Mesenchymal stem cell (in vitro differentiated cells and primary cell): ENCODE measurements at regions not wholly inside any gene's neighbourhood (a gene's known extent, or its start where the extent isn't known, plus 50 kb on each side); places are given as distances from the start of the nearest gene placed in this dataset.

ENCODE experiments used
- DNase-seq: peaks from one replicate; pipeline ENCODE4 v3.0.0-alpha.2; 2013
- H2AFZ ChIP-seq: one replicate; pipeline ENCODE4 v1.6.1; 2013; ENCODE audit warnings: low read depth, mild to moderate bottlenecking, control low read depth, inconsistent platforms, low read length, moderate library complexity
- H2AK5ac ChIP-seq: 2 replicates; pipeline ENCODE4 v1.6.1; 2013; ENCODE audit warnings: low read length, moderate library complexity, mild to moderate bottlenecking, inconsistent platforms; ENCODE audit not compliant: severe bottlenecking
- H2BK120ac ChIP-seq: one replicate; pipeline ENCODE4 v1.6.1; 2013; ENCODE audit warnings: low read depth, mild to moderate bottlenecking, inconsistent platforms, low read length, moderate library complexity
- H2BK12ac ChIP-seq, 2 experiments: one replicate each; pipeline ENCODE4 v1.6.1; 2013; ENCODE audit warnings: inconsistent platforms in 2 of 2, low read length in 2 of 2, mild to moderate bottlenecking in 2 of 2, moderate library complexity in 2 of 2, control low read depth in 1 of 2
- H2BK15ac ChIP-seq: one replicate; pipeline ENCODE4 v1.6.1; 2013; ENCODE audit warnings: mild to moderate bottlenecking, low read depth, inconsistent platforms; ENCODE audit not compliant: poor library complexity, severe bottlenecking
- H2BK5ac ChIP-seq: 2 replicates; pipeline ENCODE4 v1.6.1; 2013; ENCODE audit warnings: low read depth, mild to moderate bottlenecking, low read length, control low read depth, inconsistent platforms; ENCODE audit not compliant: poor library complexity, severe bottlenecking
- H3K14ac ChIP-seq, 2 experiments: one replicate each; pipeline ENCODE4 v1.6.1; 2013; ENCODE audit warnings: inconsistent platforms in 2 of 2, low read length in 2 of 2, control low read depth in 1 of 2, mild to moderate bottlenecking in 1 of 2, moderate library complexity in 1 of 2
- H3K18ac ChIP-seq, 2 experiments: one replicate each; pipeline ENCODE4 v1.6.1; 2013; ENCODE audit warnings: inconsistent platforms in 2 of 2, low read length in 2 of 2, control low read depth in 1 of 2, low read depth in 1 of 2, mild to moderate bottlenecking in 1 of 2
- H3K23ac ChIP-seq, 2 experiments: one replicate each; pipeline ENCODE4 v1.6.1; 2013; ENCODE audit warnings: inconsistent platforms in 2 of 2, low read length in 2 of 2, mild to moderate bottlenecking in 2 of 2, moderate library complexity in 2 of 2, control low read depth in 1 of 2
- H3K27ac ChIP-seq: 2 replicates; pipeline ENCODE4 v1.5.1; 2013; ENCODE audit warnings: mild to moderate bottlenecking, moderate library complexity, low read length, control low read depth, inconsistent platforms; ENCODE audit not compliant: poor library complexity, severe bottlenecking
- H3K27me3 ChIP-seq, 2 experiments: 2 replicates each; pipeline versions ENCODE4 v1.6.1 to v1.7.0; 2013; ENCODE audit warnings: low read length in 2 of 2, mild to moderate bottlenecking in 2 of 2, moderate library complexity in 2 of 2, control low read depth in 1 of 2, inconsistent platforms in 1 of 2; ENCODE audit not compliant: control insufficient read depth in 1 of 2, insufficient read depth in 1 of 2
- H3K36me3 ChIP-seq, 2 experiments: 2 replicates each; pipeline versions ENCODE4 v1.6.1 to v1.7.0; 2013; ENCODE audit warnings: low read length in 2 of 2, control low read depth in 1 of 2, inconsistent platforms in 1 of 2, low read depth in 1 of 2, mild to moderate bottlenecking in 1 of 2; ENCODE audit not compliant: insufficient read depth in 2 of 2, control insufficient read depth in 1 of 2
- H3K4ac ChIP-seq, 2 experiments: one replicate each; pipeline ENCODE4 v1.6.1; 2013; ENCODE audit warnings: inconsistent platforms in 2 of 2, low read length in 2 of 2, mild to moderate bottlenecking in 2 of 2, moderate library complexity in 2 of 2, control low read depth in 1 of 2, low read depth in 1 of 2
- H3K4me1 ChIP-seq: 2 replicates; pipeline ENCODE4 v1.6.1; 2013; ENCODE audit warnings: low read depth, low read length, control low read depth; ENCODE audit not compliant: control insufficient read depth, insufficient read depth
- H3K4me2 ChIP-seq: 2 replicates; pipeline ENCODE4 v1.6.1; 2013; ENCODE audit warnings: low read length, mild to moderate bottlenecking, inconsistent platforms; ENCODE audit not compliant: poor library complexity, severe bottlenecking
- H3K4me3 ChIP-seq, 2 experiments: 2 replicates each; pipeline versions ENCODE4 v1.5.1 to v1.7.0; 2013; ENCODE audit warnings: low read length in 2 of 2, mild to moderate bottlenecking in 2 of 2, control low read depth in 1 of 2, low read depth in 1 of 2; ENCODE audit not compliant: insufficient read depth in 1 of 2
- H3K79me1 ChIP-seq: replicated peaks from 2 replicates; pipeline ENCODE4 v1.6.1; 2013; ENCODE audit warnings: mild to moderate bottlenecking, control low read depth, low read length, inconsistent platforms; ENCODE audit not compliant: poor library complexity, severe bottlenecking
- H3K9ac ChIP-seq: 2 replicates; pipeline ENCODE4 v1.7.0; 2013; ENCODE audit warnings: mild to moderate bottlenecking, low read length, moderate library complexity
- H3K9me3 ChIP-seq: 2 replicates; pipeline ENCODE4 v1.7.0; 2013; ENCODE audit warnings: mild to moderate bottlenecking, low read length; ENCODE audit not compliant: control insufficient read depth
- H4K8ac ChIP-seq: one replicate; pipeline ENCODE4 v1.6.1; 2013; ENCODE audit warnings: inconsistent platforms, mild to moderate bottlenecking, low read length, moderate library complexity
- H4K91ac ChIP-seq: one replicate; pipeline ENCODE4 v1.6.1; 2013; ENCODE audit warnings: mild to moderate bottlenecking, low read length, inconsistent platforms
- WGBS: methylation state at CpG from one replicate; pipeline ENCODE4 v1.1.7; 2013; ENCODE audit warnings: mixed read lengths; 5-methylcytosine and 5-hydroxymethylcytosine counted together

GRCh38 chr13:64909184-64909583 lies 2321.0 kb downstream of the PCDH9 start:
- Histone ChIP-seq H3K18ac (no peak overlapping the region), H2AFZ (no peak overlapping the region)

GRCh38 chr13:64900039-64900438 lies 2330.1 kb downstream of the PCDH9 start:
- no peak overlapping the region for H2AFZ ChIP-seq
- no peak overlapping the region for H3K4me2 ChIP-seq
- H2AK5ac ChIP-seq, result no peak overlapping the region
- no peaks in the 10 kb centered on the region for H3K4me1 ChIP-seq
- no peak overlapping the region for H3K4ac ChIP-seq
- no peak overlapping the region for H3K23ac ChIP-seq
- no peak overlapping the region for H3K9ac ChIP-seq
- no peak for DNase-seq
- no peaks in the 10 kb centered on the region for H3K79me1 ChIP-seq
- no peak overlapping the region for H3K27ac ChIP-seq
- H2BK120ac ChIP-seq, result no peak overlapping the region
- no peak overlapping the region for H2BK12ac ChIP-seq
- no peaks in the 10 kb centered on the region for H3K36me3 ChIP-seq
- WGBS, result 68% methylated on average over 2 of the region's 2 CpGs
- no peak overlapping the region for H3K14ac ChIP-seq
- no peak overlapping the region for H4K8ac ChIP-seq
- no peak overlapping the region for H3K4me3 ChIP-seq
- H2BK5ac ChIP-seq, result no peak overlapping the region
- no peaks in the 10 kb centered on the region for H3K9me3 ChIP-seq
- H4K91ac ChIP-seq, result no peak overlapping the region
- H3K18ac ChIP-seq, result no peak overlapping the region
- H2BK15ac ChIP-seq, result no peak overlapping the region
- H3K27me3 ChIP-seq, result no peaks in the 10 kb centered on the region

More at GRCh38 chr13:64909184-64909583, 2321.0 kb downstream of the PCDH9 start:
- no peak overlapping the region for H2AK5ac ChIP-seq
- H4K8ac ChIP-seq, result no peak overlapping the region
- DNase-seq, result no peak
- H3K9ac ChIP-seq, result no peak overlapping the region
- no peak overlapping the region for H3K4me3 ChIP-seq
- H2BK12ac ChIP-seq, result no peak overlapping the region
- no peak overlapping the region for H2BK15ac ChIP-seq
- no peak overlapping the region for H2BK5ac ChIP-seq
- H3K14ac ChIP-seq, result no peak overlapping the region
- H2BK120ac ChIP-seq, result no peak overlapping the region
- H3K9me3 ChIP-seq, result peaks cover 6% of the 10 kb centered on the region
- H3K79me1 ChIP-seq, result no peaks in the 10 kb centered on the region
- H3K4ac ChIP-seq, result no peak overlapping the region
- no peaks in the 10 kb centered on the region for H3K27me3 ChIP-seq
- no peak overlapping the region for H4K91ac ChIP-seq
- H3K36me3 ChIP-seq, result no peaks in the 10 kb centered on the region
- peaks cover 1% of the 10 kb centered on the region for H3K4me1 ChIP-seq
- H3K23ac ChIP-seq, result no peak overlapping the region
- no peak overlapping the region for H3K4me2 ChIP-seq
- no peak overlapping the region for H3K27ac ChIP-seq

- Histone ChIP-seq H3K4me3 (no peak overlapping the region), H2BK15ac (no peak overlapping the region), H3K79me1 (no peaks in the 10 kb centered on the region), H3K9me3 (no peaks in the 10 kb centered on the region), H3K4me1 (no peaks in the 10 kb centered on the region), H2AK5ac (no peak overlapping the region), H3K4me2 (no peak overlapping the region), H4K8ac (no peak overlapping the region), H3K36me3 (no peaks in the 10 kb centered on the region), H3K14ac (no peak overlapping the region), H3K9ac (no peak overlapping the region), H3K18ac (no peak overlapping the region), H2AFZ (no peak overlapping the region), H4K91ac (no peak overlapping the region), H2BK12ac (no peak overlapping the region), H2BK5ac (no peak overlapping the region), H3K23ac (no peak overlapping the region), H3K27ac (no peak overlapping the region), H3K4ac (no peak overlapping the region), H3K27me3 (no peaks in the 10 kb centered on the region), H2BK120ac (no peak overlapping the region)
- DNase-seq, result peak; percentile 1
- WGBS, result 46% methylated on average over 2 of the region's 2 CpGs
Observed at GRCh38 chr13:64884976-64885375, 2345.2 kb downstream of the PCDH9 start.

- H2AFZ ChIP-seq, result no peak overlapping the region
- H3K18ac ChIP-seq, result no peak overlapping the region
- peaks cover 7% of the 10 kb centered on the region for H3K9me3 ChIP-seq
- no peak overlapping the region for H3K4me3 ChIP-seq
- H3K79me1 ChIP-seq, result no peaks in the 10 kb centered on the region
- no peak overlapping the region for H2AK5ac ChIP-seq
- no peak overlapping the region for H3K4me2 ChIP-seq
- H3K36me3 ChIP-seq, result no peaks in the 10 kb centered on the region
- no peak for DNase-seq
- no peak overlapping the region for H2BK15ac ChIP-seq
- H4K91ac ChIP-seq, result no peak overlapping the region
- no peak overlapping the region for H3K9ac ChIP-seq
- H3K4me1 ChIP-seq, result no peaks in the 10 kb centered on the region
- no peak overlapping the region for H3K27ac ChIP-seq
- 79% methylated on average over 2 of the region's 3 CpGs for WGBS
- H3K27me3 ChIP-seq, result no peaks in the 10 kb centered on the region
- H3K23ac ChIP-seq, result no peak overlapping the region
- H3K14ac ChIP-seq, result no peak overlapping the region
- H2BK5ac ChIP-seq, result no peak overlapping the region
- H3K4ac ChIP-seq, result no peak overlapping the region
- no peak overlapping the region for H2BK120ac ChIP-seq
- H2BK12ac ChIP-seq, result no peak overlapping the region
- H4K8ac ChIP-seq, result no peak overlapping the region
Observed at GRCh38 chr13:64877176-64877575, 2353.0 kb downstream of the PCDH9 start.
